KOPT-K1 (cell line): ENCODE measurements at regions not wholly inside any gene's neighbourhood (a gene's known extent, or its start where the extent isn't known, plus 50 kb on each side); places are given as distances from the start of the nearest gene placed in this dataset.

Source experiments
- H3K27ac ChIP-seq: fragments of 200-600 bp; sonication (generic); 2 replicates; pipeline ENCODE4 v1.5.1; 2016; ENCODE audit warnings: antibody characterized with exemption, mild to moderate bottlenecking, low read depth, low read length; ENCODE audit not compliant: poor library complexity, severe bottlenecking
- H3K36me3 ChIP-seq: fragments of 200-600 bp; sonication (generic); 2 replicates; pipeline ENCODE4 v1.5.1; 2017; ENCODE audit warnings: antibody characterized with exemption, mild to moderate bottlenecking, low read length, moderate library complexity; ENCODE audit not compliant: insufficient read depth
- H3K9me3 ChIP-seq: fragments of 200-600 bp; sonication (generic); 2 replicates; pipeline ENCODE4 v1.5.1; 2017; ENCODE audit warnings: antibody characterized with exemption, low read length, mild to moderate bottlenecking; ENCODE audit not compliant: insufficient read depth, poor library complexity, severe bottlenecking

GRCh38 chr21:27740084-27740483 lies 773.2 kb upstream of the ADAMTS5 start:
- Histone ChIP-seq H3K36me3 (no peaks in the 10 kb centered on the region), H3K9me3 (no peaks in the 10 kb centered on the region)

GRCh38 chr21:27739187-27739586 lies 772.3 kb upstream of the ADAMTS5 start:
- H3K27ac ChIP-seq = no peak overlapping the region

More at GRCh38 chr21:27740084-27740483, 773.2 kb upstream of the ADAMTS5 start:
- H3K27ac ChIP-seq = no peak overlapping the region

GRCh38 chr21:27735699-27736098 lies 768.8 kb upstream of the ADAMTS5 start:
- Histone ChIP-seq H3K27ac (no peak overlapping the region), H3K9me3 (no peaks in the 10 kb centered on the region), H3K36me3 (no peaks in the 10 kb centered on the region)

More at GRCh38 chr21:27739187-27739586, 772.3 kb upstream of the ADAMTS5 start:
- Histone ChIP-seq H3K9me3 (no peaks in the 10 kb centered on the region), H3K36me3 (no peaks in the 10 kb centered on the region)

GRCh38 chr21:27734146-27734545 lies 767.3 kb upstream of the ADAMTS5 start:
- H3K9me3 ChIP-seq = no peaks in the 10 kb centered on the region

GRCh38 chr21:27725916-27726315 lies 759.0 kb upstream of the ADAMTS5 start:
- Histone ChIP-seq H3K27ac (no peak overlapping the region), H3K9me3 (no peaks in the 10 kb centered on the region), H3K36me3 (no peaks in the 10 kb centered on the region)

More at GRCh38 chr21:27734146-27734545, 767.3 kb upstream of the ADAMTS5 start:
- H3K27ac ChIP-seq = no peak overlapping the region
- no peaks in the 10 kb centered on the region for H3K36me3 ChIP-seq

- H3K36me3 ChIP-seq = no peaks in the 10 kb centered on the region
- no peaks in the 10 kb centered on the region for H3K9me3 ChIP-seq
- H3K27ac ChIP-seq = no peak overlapping the region
These were observed 755.2 kb upstream of the ADAMTS5 start for GRCh38 chr21:27722095-27722494.

- Histone ChIP-seq H3K9me3 (no peaks in the 10 kb centered on the region), H3K27ac (no peak overlapping the region), H3K36me3 (no peaks in the 10 kb centered on the region)
These were observed 754.8 kb upstream of the ADAMTS5 start for GRCh38 chr21:27721675-27722074.

GRCh38 chr21:27719226-27719625 lies 752.3 kb upstream of the ADAMTS5 start:
- H3K27ac ChIP-seq = no peak overlapping the region
- H3K9me3 ChIP-seq = no peaks in the 10 kb centered on the region
- H3K36me3 ChIP-seq = no peaks in the 10 kb centered on the region

GRCh38 chr21:27715131-27715530 lies 748.2 kb upstream of the ADAMTS5 start:
- Histone ChIP-seq H3K9me3 (no peaks in the 10 kb centered on the region), H3K36me3 (no peaks in the 10 kb centered on the region), H3K27ac (no peak overlapping the region)

- Histone ChIP-seq H3K27ac (no peak overlapping the region), H3K9me3 (no peaks in the 10 kb centered on the region), H3K36me3 (no peaks in the 10 kb centered on the region)
These were observed 746.5 kb upstream of the ADAMTS5 start for GRCh38 chr21:27713154-27714109.

GRCh38 chr21:27704567-27705166 lies 737.8 kb upstream of the ADAMTS5 start:
- H3K9me3 ChIP-seq = no peaks in the 10 kb centered on the region

GRCh38 chr21:27703791-27704190 lies 736.9 kb upstream of the ADAMTS5 start:
- Histone ChIP-seq H3K36me3 (no peaks in the 10 kb centered on the region), H3K9me3 (no peaks in the 10 kb centered on the region), H3K27ac (no peak overlapping the region)

More at GRCh38 chr21:27704567-27705166, 737.8 kb upstream of the ADAMTS5 start:
- no peak overlapping the region for H3K27ac ChIP-seq
- H3K36me3 ChIP-seq = no peaks in the 10 kb centered on the region

GRCh38 chr21:27700974-27701614 lies 734.2 kb upstream of the ADAMTS5 start:
- no peaks in the 10 kb centered on the region for H3K36me3 ChIP-seq
- no peaks in the 10 kb centered on the region for H3K9me3 ChIP-seq
- H3K27ac ChIP-seq = no peak overlapping the region

GRCh38 chr21:27695246-27695645 lies 728.4 kb upstream of the ADAMTS5 start:
- Histone ChIP-seq H3K9me3 (no peaks in the 10 kb centered on the region), H3K27ac (no peak overlapping the region), H3K36me3 (no peaks in the 10 kb centered on the region)

GRCh38 chr21:27694667-27695066 lies 727.8 kb upstream of the ADAMTS5 start:
- Histone ChIP-seq H3K27ac (no peak overlapping the region), H3K36me3 (no peaks in the 10 kb centered on the region), H3K9me3 (no peaks in the 10 kb centered on the region)
